Activated CD4-positive, CD25-positive, alpha-beta regulatory T cell treated with anti-CD3 and anti-CD28 coated beads, Interleukin-2, amount 50 U/mL, for 72 hours (primary cell): ENCODE measurements at regions not wholly inside any gene's neighbourhood (a gene's known extent, or its start where the extent isn't known, plus 50 kb on each side); places are given as distances from the start of the nearest gene placed in this dataset.
"Not testable (repeated sequence)": the region's sequence is repeated elsewhere in the genome, so short reads cannot be mapped to it uniquely, and the experiment has no call there.

Experiments
- DNase-seq: peaks from one replicate; pipeline ENCODE4 v3.0.0; 2021

DNA sequence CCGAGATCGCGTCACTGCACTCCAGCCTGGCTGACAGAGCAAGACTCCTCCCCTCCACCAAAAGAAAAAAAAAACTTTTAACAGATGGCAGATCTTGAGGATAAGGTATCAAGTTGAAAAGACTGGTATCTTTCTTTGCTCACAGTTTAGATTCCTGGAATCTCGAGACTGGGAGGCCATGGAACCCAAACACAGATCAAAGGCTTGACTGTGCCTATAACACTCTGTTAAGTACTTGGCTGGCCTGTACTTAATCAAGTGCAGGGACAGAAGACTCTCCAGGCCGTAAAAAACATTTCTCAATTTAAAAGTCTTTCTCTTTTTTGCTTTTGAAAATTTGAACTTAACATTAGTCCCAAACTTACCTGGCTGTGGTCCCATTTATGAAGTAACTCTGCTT is 107.1 kb upstream of the ZNF516 start:
- DNase-seq: no peak

GRCh38 chr18:76600076-76600475 is 105.0 kb upstream of the ZNF516 start:
- not testable (repeated sequence) for DNase-seq

- DNase-seq: no peak
Observed at GRCh38 chr18:76594966-76595365, 99.9 kb upstream of the ZNF516 start.

- no peak for DNase-seq
Observed at GRCh38 chr18:76593843-76594242, 98.8 kb upstream of the ZNF516 start.

- DNase-seq: no peak
Observed at GRCh38 chr18:76592981-76593381, 97.9 kb upstream of the ZNF516 start.

DNA sequence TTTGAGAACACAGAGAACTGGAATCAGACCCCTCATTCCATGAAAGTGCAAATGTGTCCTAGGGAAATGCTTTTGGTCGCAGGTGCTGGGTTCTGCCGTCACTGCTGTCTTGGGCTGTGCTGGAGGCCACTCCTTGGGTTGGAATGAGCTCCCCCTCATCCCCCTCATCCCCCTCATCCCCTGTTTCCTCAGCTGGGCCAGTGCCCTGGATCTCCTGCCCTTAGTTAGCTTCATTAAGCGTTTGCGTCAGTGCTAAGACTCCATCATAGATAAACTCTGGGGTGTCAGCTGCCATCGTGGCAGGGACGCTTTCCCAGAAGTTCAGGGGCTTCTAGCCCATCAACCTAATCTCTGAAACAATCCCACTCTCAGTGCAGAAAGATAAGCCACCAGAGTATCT is 97.1 kb upstream of the ZNF516 start:
- DNase-seq: no peak

DNA sequence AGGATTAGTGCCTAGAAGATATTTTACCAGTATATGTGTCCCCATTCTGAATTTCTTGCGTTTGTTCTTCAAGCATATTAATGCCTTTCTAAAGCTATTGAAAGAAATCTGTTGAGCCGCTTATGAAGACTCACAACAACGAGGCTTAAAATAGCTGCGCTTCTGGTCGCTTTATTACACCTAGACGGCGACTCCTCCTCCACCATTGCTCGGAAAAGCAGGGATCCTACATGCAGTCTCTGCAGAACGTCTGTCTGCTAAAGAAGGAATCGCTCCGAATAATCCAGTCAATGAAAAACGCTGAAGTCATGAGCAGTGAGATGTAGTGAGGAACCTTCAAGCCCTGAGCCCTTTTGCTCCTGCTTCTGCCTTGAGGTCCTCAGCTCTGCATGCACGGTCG is 94.8 kb upstream of the ZNF516 start:
- DNase-seq: no peak

DNA sequence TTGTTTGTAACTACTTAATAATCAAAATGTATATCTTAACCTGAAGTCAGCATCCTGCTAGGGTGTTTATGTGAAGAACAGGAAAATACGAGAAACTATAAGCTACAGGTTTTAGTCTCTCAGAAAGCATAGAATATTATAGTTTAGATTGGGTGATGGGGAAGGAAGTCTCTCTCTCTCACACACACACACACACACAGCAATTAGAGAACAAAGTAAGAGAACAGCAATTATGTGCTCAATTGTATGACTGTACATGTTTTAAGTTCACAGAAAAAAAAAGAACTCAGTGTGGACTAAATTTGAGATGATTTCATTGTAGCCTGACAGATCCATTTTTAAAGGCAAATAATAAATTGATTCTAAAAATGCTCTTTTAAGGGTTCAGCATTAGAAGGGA is 94.3 kb upstream of the ZNF516 start:
- DNase-seq: no peak

DNA sequence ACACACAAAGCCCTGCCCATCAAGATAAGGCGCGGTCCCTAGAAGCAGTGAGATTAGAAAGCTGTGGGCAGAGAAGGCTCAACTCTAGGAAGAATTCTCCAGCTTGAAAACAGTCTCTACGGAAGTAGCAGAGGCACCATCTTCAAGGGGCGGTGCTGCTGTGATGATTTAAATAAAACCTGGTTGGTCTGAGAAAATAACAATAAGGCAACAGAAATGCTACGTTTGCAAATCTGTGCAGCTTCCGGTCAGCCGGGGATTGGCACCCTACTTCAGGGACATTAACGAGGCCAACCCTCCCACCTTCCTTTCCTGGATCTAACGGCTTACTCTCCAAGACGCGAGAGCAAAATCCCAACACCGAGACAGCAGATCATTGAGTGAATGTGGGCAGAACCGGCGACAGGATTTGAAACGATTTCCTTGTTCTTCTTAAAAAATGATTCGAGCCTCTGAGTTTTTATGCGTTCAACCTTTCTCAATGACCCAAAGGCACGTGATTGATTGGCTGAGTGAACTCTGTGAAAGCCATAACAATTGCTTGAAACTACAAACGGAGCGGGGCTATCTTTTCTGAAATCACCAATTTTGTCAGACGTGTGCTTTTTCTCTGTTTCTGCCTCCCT is 93.7 kb upstream of the ZNF516 start:
- DNase-seq: no peak

GRCh38 chr18:76587879-76588271 is 92.8 kb upstream of the ZNF516 start:
- no peak for DNase-seq

DNA sequence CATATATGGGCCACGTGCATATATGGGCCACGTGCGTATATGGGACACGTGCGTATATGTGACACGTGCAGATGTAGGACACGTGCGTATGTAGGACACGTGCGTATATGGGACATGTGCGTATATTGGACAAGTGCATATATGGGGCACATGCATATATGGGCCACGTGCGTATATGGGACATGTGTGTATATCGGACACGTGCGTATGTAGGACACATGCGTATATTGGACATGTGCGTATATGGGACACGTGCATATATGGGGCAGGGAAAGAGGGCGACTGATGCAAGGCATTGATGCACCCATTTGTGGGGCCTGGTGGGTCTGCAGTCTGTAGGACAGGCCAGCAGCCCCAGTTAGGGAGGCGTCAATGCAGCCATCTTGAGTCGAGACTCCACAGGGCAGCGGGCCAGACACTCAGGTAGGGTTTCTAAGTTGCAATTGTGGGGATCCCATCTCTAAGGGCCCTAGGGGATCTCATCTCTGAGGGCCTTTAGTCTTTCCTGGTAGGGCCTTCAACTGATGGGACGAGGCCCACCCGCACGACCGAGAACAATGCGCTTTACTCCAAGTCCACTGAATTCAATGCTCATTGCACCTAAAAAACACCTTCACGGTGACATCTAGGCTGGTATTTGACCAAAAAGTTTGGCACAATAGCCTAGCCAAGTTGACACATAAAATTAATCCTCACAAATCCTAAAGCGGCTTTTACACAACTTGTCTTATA is 92.3 kb upstream of the ZNF516 start:
- DNase-seq: no peak

DNA sequence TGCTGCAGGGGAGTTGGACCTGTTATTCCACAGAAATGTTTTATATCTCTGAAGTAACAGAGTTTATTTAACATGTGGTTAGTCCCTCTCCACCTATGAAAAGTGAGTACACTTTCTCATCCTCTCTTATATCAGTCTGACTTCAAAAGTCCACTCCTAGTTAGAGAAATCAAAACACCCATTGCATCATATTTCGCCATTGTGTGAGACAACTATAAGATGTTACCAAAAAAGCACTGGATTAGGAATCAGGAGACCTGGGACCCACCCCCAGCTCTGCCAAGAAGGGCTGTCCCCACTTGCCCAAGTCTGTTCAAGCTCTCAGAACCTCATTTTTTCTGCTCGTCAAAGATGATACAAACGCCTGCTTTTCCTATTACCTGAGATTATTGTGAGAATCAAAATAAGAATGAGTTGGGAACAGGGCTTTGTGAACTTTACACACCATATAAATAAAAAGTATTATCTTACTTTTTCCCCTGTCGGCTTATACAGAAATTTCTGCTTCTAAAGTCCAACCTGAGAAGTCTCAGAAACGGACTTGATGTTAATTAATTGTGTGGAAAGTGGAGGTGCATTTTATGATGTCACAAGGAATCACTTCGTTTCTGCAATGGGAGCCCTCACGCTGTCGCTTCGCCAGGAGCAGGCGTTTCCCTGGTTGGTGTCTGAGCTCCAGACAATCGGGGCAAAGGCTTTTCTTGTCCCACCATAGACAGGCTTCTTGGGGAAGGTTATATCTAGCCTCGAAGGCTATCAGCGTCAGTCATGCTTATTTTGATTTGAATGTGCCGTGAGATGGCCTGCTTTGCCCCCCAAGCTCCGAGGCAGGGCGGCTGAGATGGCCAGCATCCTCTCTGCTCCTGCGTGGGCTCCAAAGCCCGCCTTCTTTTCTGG is 89.6 kb upstream of the ZNF516 start:
- DNase-seq: no peak

GRCh38 chr18:76581261-76581660 is 86.2 kb upstream of the ZNF516 start:
- DNase-seq: no peak

GRCh38 chr18:76580288-76580962 is 85.4 kb upstream of the ZNF516 start:
- DNase-seq: no peak

DNA sequence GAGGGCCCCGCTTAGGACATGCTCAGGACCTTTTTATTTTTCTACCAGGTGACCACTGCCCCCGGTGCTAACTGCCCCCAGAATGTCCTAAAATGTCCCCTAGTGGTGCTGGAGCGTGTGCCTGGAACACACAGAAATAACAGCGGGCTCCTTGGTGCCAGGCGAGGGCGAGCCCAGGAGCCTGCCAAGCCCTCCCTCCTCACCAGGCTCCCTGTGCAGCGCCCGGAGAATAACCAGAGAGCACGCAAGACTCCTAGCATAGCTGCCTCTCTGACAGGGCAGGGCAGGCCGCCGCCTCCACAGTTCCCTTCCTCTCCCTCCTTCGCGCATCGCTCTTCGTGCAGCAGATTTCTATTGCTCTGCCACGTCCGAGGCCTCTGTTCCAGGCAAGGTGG is 84.3 kb upstream of the ZNF516 start:
- DNase-seq: no peak

GRCh38 chr18:76578571-76579300 is 83.7 kb upstream of the ZNF516 start:
- no peak for DNase-seq

GRCh38 chr18:76573325-76574025 is 78.4 kb upstream of the ZNF516 start:
- no peak for DNase-seq

- DNase-seq: no peak
Observed at GRCh38 chr18:76572518-76573247, 77.6 kb upstream of the ZNF516 start.

DNA sequence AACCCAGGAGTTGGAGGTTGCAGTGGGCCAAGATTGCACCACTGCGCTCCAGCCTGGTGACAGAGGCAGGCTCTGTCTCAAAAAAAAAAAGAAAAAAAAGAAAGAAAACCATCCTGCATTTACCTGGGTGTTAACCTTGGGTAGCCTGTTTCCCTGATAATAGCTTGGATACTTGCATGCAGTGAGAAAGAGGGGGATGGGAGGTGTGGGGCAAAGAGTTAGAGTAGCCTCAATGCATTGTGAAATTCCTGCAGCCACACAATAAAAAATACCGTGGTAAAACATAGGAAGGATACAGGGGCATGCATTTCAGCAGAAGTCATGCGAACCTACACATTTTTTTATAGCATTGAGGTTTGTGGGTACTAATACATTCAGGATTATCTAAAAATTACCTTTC is 76.6 kb upstream of the ZNF516 start:
- no peak for DNase-seq

- DNase-seq: no peak
Observed at GRCh38 chr18:76570856-76571255, 75.8 kb upstream of the ZNF516 start.
